HEK293 (cell line): ENCODE measurements at regions not wholly inside any gene's neighbourhood (a gene's known extent, or its start where the extent isn't known, plus 50 kb on each side); places are given as distances from the start of the nearest gene placed in this dataset.
"Not testable (repeated sequence)": the region's sequence is repeated elsewhere in the genome, so short reads cannot be mapped to it uniquely, and the experiment has no call there.

ENCODE experiments used
- CTCF ChIA-PET: fragments of 350-600 bp; formaldehyde crosslinking; extraction: SDS; loops from one replicate; lab custom pipeline; 2021; ENCODE audit warnings: antibody characterized with exemption; lab: Yijun Ruan, JAX
- POLR2A ChIA-PET: fragments of 300-600 bp; formaldehyde crosslinking; extraction: SDS; loops from one replicate; lab custom pipeline; 2020; ENCODE audit warnings: antibody characterized with exemption, inconsistent platforms; lab: Yijun Ruan, JAX
- H3K27ac ChIP-seq: fragments of 200-500 bp; sonication (Bioruptor generic); 2 replicates; pipeline ENCODE4 v1.5.1; 2014; ENCODE audit warnings: low read depth, low read length, control low read depth, inconsistent platforms; ENCODE audit errors: extremely low read depth
- H3K36me3 ChIP-seq, 2 experiments: fragments of 200-500 bp in 1 of 2; sonication (Bioruptor generic) in 1 of 2; 1 replicate in 1 of 2; 2 replicates in 1 of 2; pipeline ENCODE4 v1.5.1; 2014 to 2017; ENCODE audit warnings: inconsistent platforms in 2 of 2, low read length in 2 of 2; ENCODE audit not compliant: control insufficient read depth in 2 of 2, insufficient read depth in 1 of 2
- H3K4me1 ChIP-seq: fragments of 200-500 bp; sonication (Bioruptor generic); 2 replicates; pipeline ENCODE4 v1.5.1; 2014; ENCODE audit warnings: mild to moderate bottlenecking, low read length, inconsistent platforms; ENCODE audit not compliant: control insufficient read depth, insufficient read depth
- H3K4me3 ChIP-seq: 2 replicates; pipeline ENCODE4 v1.5.1; 2011; ENCODE audit warnings: low read depth, mild to moderate bottlenecking, control low read depth, low read length, moderate library complexity
- H3K9me3 ChIP-seq: fragments of 200-500 bp; sonication (Bioruptor generic); 2 replicates; pipeline ENCODE4 v1.5.1; 2014; ENCODE audit warnings: low read depth, low read length, inconsistent platforms; ENCODE audit not compliant: control insufficient read depth, insufficient read depth
- FEZF1 ChIP-seq: fragments of 450-650 bp; formaldehyde crosslinking; IDR thresholded peaks from 2 replicates; pipeline ENCODE4 v1.5.1; 2016; ENCODE audit warnings: missing biosample characterization, missing genetic modification characterization
- KLF7 ChIP-seq: fragments of 450-650 bp; formaldehyde crosslinking; IDR thresholded peaks from 2 replicates; pipeline ENCODE4 v1.5.1; 2016; ENCODE audit warnings: missing biosample characterization, missing genetic modification characterization, borderline replicate concordance
- OVOL3 ChIP-seq: fragments of 450-650 bp; formaldehyde crosslinking; IDR thresholded peaks from 2 replicates; pipeline ENCODE4 v1.5.1; 2016; ENCODE audit warnings: missing biosample characterization, missing genetic modification characterization
- PRDM2 ChIP-seq: fragments of 450-650 bp; formaldehyde crosslinking; IDR thresholded peaks from 2 replicates; pipeline ENCODE4 v1.5.1; 2016; ENCODE audit warnings: missing biosample characterization, missing genetic modification characterization, borderline replicate concordance
- SP7 ChIP-seq: fragments of 450-650 bp; formaldehyde crosslinking; IDR thresholded peaks from 2 replicates; pipeline ENCODE4 v1.5.1; 2016; ENCODE audit warnings: missing biosample characterization, missing genetic modification characterization
- WT1 ChIP-seq: fragments of 450-650 bp; formaldehyde crosslinking; IDR thresholded peaks from 2 replicates; pipeline ENCODE4 v1.5.1; 2016; ENCODE audit warnings: missing biosample characterization, missing genetic modification characterization
- ZNF10 ChIP-seq: fragments of 450-650 bp; formaldehyde crosslinking; IDR thresholded peaks from 2 replicates; pipeline ENCODE4 v1.5.1; 2017; ENCODE audit warnings: missing biosample characterization, missing genetic modification characterization
- ZNF133 ChIP-seq: fragments of 450-650 bp; formaldehyde crosslinking; IDR thresholded peaks from 2 replicates; pipeline ENCODE4 v1.5.1; 2016; ENCODE audit warnings: missing biosample characterization, missing genetic modification characterization
- ZNF140 ChIP-seq: fragments of 450-650 bp; formaldehyde crosslinking; IDR thresholded peaks from 2 replicates; pipeline ENCODE4 v1.5.1; 2016; ENCODE audit warnings: missing biosample characterization, missing genetic modification characterization
- ZNF302 ChIP-seq: fragments of 450-650 bp; formaldehyde crosslinking; IDR thresholded peaks from 2 replicates; pipeline ENCODE4 v1.5.1; 2016; ENCODE audit warnings: missing biosample characterization, missing genetic modification characterization, low read depth
- ZNF311 ChIP-seq: fragments of 450-650 bp; formaldehyde crosslinking; IDR thresholded peaks from 2 replicates; pipeline ENCODE4 v1.5.1; 2017; ENCODE audit warnings: missing biosample characterization, missing genetic modification characterization, borderline replicate concordance
- ZNF366 ChIP-seq: fragments of 450-650 bp; formaldehyde crosslinking; conservative IDR thresholded peaks from 2 replicates; pipeline ENCODE4 v1.5.1; 2016; ENCODE audit warnings: missing biosample characterization, missing genetic modification characterization
- ZNF394 ChIP-seq: fragments of 450-650 bp; formaldehyde crosslinking; IDR thresholded peaks from 2 replicates; pipeline ENCODE4 v1.5.1; 2016; ENCODE audit warnings: missing biosample characterization, missing genetic modification characterization, mild to moderate bottlenecking, moderate library complexity, borderline replicate concordance
- ZNF404 ChIP-seq: fragments of 450-650 bp; formaldehyde crosslinking; IDR thresholded peaks from 2 replicates; pipeline ENCODE4 v1.5.1; 2017; ENCODE audit warnings: missing biosample characterization, missing genetic modification characterization
- ZNF48 ChIP-seq: fragments of 450-650 bp; formaldehyde crosslinking; IDR thresholded peaks from 2 replicates; pipeline ENCODE4 v1.5.1; 2016; ENCODE audit warnings: missing biosample characterization, missing genetic modification characterization
- ZNF510 ChIP-seq: fragments of 450-650 bp; formaldehyde crosslinking; IDR thresholded peaks from 2 replicates; pipeline ENCODE4 v1.5.1; 2018; ENCODE audit warnings: mild to moderate bottlenecking, missing genetic modification characterization, missing biosample characterization; ENCODE audit not compliant: insufficient replicate concordance
- ZNF561 ChIP-seq: fragments of 450-650 bp; IDR thresholded peaks from 2 replicates; pipeline ENCODE4 v1.5.1; 2018; ENCODE audit warnings: missing biosample characterization, missing genetic modification characterization, borderline replicate concordance
- ZNF707 ChIP-seq: fragments of 450-650 bp; formaldehyde crosslinking; IDR thresholded peaks from 2 replicates; pipeline ENCODE4 v1.5.1; 2016; ENCODE audit warnings: missing biosample characterization, missing genetic modification characterization
- ZNF76 ChIP-seq: fragments of 450-650 bp; formaldehyde crosslinking; IDR thresholded peaks from 2 replicates; pipeline ENCODE4; 2016; ENCODE audit warnings: low read depth, missing biosample characterization, missing genetic modification characterization, borderline replicate concordance
- ZNF777 ChIP-seq: fragments of 450-650 bp; formaldehyde crosslinking; IDR thresholded peaks from 2 replicates; pipeline ENCODE4 v1.5.1; 2017; ENCODE audit warnings: missing biosample characterization, missing genetic modification characterization, borderline replicate concordance
- ZSCAN5A ChIP-seq: fragments of 450-650 bp; formaldehyde crosslinking; IDR thresholded peaks from 2 replicates; pipeline ENCODE4 v1.5.1; 2016; ENCODE audit warnings: missing biosample characterization, missing genetic modification characterization
- TF ChIP-seq, protein P1 (sequence below): fragments of 450-650 bp; formaldehyde crosslinking; IDR thresholded peaks from 2 replicates; pipeline ENCODE4 v1.5.1; 2016; ENCODE audit warnings: missing biosample characterization, missing genetic modification characterization, low read depth

DNA sequence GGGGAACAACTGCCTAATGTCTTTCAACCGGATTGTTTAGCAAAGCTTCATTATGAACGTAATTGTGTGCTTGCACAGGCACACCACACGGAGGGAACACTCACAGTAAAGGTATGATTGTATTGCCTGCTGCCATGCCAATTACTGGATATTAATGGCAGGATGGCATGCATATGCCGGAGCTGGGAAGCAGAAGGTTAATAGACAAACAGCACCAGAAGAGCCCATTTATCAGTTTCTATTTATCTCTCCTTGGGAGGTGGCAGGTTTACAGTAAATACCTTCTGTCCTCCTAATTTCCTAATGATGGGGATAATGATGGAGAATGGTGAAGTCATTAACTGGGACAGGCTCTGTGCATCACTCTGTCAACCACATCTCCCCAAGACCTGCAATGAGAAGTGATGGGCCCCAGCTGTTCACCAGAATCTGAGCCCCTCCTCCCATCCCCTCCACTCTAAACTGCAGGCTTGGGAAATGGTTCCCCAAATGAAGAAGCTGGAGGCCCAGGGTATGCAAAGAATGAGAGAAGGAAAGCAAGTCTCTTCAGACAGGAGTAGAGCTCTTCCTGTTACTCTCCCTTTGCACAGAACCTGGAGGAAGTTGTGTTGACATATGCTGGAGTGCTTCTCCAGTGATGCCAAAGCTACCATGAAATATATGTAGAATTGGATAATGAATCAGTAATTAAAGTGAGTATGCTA, 160.8 kb downstream of the NAA11 start (continued):
- no peak for TF ChIP-seq PRDM2 (tag by site-specific recombination)

GRCh38 chr4:79163981-79164490, 161.8 kb downstream of the NAA11 start:
- no peak for TF ChIP-seq OVOL3 (tag by site-specific recombination)
- no peak for TF ChIP-seq ZNF777 (tag by site-specific recombination)
- no peak for TF ChIP-seq ZNF366 (tag by site-specific recombination)
- no peak for TF ChIP-seq ZNF311
- TF ChIP-seq ZNF76 (tag by site-specific recombination), result no peak
- no peak for TF ChIP-seq KLF7 (tag by site-specific recombination)
- no peak for TF ChIP-seq SP7
- no peak for TF ChIP-seq ZNF561
- TF ChIP-seq ZNF48 (tag by site-specific recombination), result no peak
- no peak for TF ChIP-seq ZNF302
- TF ChIP-seq ZNF140 (tag by site-specific recombination), result no peak
- no peak for TF ChIP-seq ZNF707 (tag by site-specific recombination)
- TF ChIP-seq ZNF510 (tag by site-specific recombination), result no peak
- Histone ChIP-seq H3K9me3 (no peaks in the 10 kb centered on the region), H3K4me3 (no peak overlapping the region), H3K36me3 (no peaks in the 10 kb centered on the region), H3K4me1 (no peaks in the 10 kb centered on the region), H3K27ac (no peak overlapping the region)
- POLR2A ChIA-PET, result no interaction called here
- CTCF ChIA-PET, result no interaction called here

DNA sequence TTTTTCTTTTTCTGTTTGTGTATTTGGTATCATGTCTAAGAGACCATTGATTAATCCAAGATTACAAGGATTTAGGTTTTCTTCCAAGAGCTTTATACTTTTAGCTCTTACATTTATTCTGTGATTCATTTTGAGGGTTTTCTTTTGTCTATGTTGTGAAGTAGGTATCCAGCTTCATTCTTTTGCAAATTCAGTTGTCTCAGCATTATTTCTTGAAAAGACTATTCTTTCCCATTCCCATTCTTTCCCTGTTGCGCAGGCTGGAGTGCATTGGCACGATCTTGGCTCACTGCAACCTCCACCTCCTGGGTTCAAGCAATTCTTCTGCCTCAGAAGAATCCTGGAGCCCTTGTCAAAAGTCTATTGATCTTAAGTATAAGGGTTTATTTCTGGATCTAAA, 164.9 kb downstream of the NAA11 start:
- Histone ChIP-seq H3K4me1 (no peaks in the 10 kb centered on the region), H3K9me3 (no peaks in the 10 kb centered on the region), H3K36me3 (no peaks in the 10 kb centered on the region), H3K4me3 (no peak overlapping the region), H3K27ac (no peak overlapping the region)
- TF ChIP-seq WT1 (tag by site-specific recombination) (no peak), ZNF133 (tag by site-specific recombination) (no peak), FEZF1 (tag by site-specific recombination) (no peak), ZNF404 (tag by site-specific recombination) (no peak), ZNF10 (tag by site-specific recombination) (no peak), ZSCAN5A (tag by site-specific recombination) (no peak), ZNF394 (tag by site-specific recombination) (no peak)
- TF ChIP-seq, protein P1, sequence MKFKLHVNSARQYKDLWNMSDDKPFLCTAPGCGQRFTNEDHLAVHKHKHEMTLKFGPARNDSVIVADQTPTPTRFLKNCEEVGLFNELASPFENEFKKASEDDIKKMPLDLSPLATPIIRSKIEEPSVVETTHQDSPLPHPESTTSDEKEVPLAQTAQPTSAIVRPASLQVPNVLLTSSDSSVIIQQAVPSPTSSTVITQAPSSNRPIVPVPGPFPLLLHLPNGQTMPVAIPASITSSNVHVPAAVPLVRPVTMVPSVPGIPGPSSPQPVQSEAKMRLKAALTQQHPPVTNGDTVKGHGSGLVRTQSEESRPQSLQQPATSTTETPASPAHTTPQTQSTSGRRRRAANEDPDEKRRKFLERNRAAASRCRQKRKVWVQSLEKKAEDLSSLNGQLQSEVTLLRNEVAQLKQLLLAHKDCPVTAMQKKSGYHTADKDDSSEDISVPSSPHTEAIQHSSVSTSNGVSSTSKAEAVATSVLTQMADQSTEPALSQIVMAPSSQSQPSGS (tag by site-specific recombination), result no peak
- ChIA-PET POLR2A (no interaction called here), CTCF (no interaction called here)

DNA sequence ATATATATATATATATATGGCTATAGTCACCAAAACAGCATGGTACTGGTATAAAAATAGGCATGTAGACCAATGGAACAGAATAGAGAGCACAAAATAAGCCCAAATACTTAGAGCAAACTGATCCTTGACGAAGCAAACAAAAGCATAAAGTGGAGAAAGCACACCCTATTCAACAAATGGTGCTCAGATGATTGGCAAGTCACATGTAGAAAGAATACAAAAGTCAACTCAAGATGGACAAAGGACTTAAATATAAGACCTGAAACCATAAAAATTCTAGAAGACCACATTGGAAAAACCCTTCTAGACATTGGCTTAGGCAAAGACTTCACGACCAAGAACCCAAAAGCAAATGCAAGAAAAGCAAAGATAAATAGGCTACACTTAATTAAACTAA, 167.2 kb downstream of the NAA11 start:
- CTCF ChIA-PET, H3K4me1 ChIP-seq, H3K36me3 ChIP-seq, H3K9me3 ChIP-seq, H3K4me3 ChIP-seq, POLR2A ChIA-PET, H3K27ac ChIP-seq: not testable (repeated sequence)
